ENCODE measurements at regions not wholly inside any gene's neighbourhood (a gene's known extent, or its start where the extent isn't known, plus 50 kb on each side); places are given as distances from the start of the nearest gene placed in this dataset.

DNA sequence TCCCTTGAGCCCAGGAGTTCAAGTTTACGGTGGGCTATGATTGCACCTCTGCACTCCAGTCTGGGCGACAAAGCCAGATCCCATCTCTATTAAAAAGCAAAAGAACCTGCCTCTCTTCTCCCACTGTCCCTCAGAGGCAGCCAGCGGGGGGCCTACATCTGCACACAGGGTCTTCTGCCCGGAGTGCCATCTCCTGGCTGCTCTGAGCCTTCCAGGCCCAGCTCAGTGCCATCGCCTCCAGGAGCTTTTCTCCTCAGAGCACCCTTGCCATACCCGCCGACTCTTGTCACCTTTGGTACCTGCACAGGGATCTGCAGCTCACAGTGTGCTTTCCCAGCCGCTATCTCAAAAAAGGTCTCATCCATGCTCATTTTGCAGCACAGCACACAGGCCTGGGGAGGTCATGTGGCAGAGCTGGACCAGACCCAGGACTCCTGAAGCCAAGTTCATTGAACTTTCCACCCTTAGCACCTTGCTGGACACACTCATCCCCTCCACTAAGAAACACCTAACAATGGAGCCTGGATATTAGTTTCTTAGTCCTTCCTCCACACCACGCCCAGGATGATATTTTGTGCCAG is 186.3 kb downstream of the HAUS1 start:
- Histone ChIP-seq H3K9ac (ENCODE audit: low read length) (no peak overlapping the region), H3K9me3 (ENCODE audit: control insufficient read depth, low read length) (no peaks in the 10 kb centered on the region), H3K4me3 (ENCODE audit: low read length) (no peak overlapping the region), H3K27me3 (ENCODE audit: control insufficient read depth, insufficient read depth, low read length) (no peaks in the 10 kb centered on the region), H3K4me1 (ENCODE audit: control insufficient read depth, insufficient read depth, low read length) (no peaks in the 10 kb centered on the region), H3K36me3 (ENCODE audit: control insufficient read depth, insufficient read depth, low read length) (no peaks in the 10 kb centered on the region)

DNA sequence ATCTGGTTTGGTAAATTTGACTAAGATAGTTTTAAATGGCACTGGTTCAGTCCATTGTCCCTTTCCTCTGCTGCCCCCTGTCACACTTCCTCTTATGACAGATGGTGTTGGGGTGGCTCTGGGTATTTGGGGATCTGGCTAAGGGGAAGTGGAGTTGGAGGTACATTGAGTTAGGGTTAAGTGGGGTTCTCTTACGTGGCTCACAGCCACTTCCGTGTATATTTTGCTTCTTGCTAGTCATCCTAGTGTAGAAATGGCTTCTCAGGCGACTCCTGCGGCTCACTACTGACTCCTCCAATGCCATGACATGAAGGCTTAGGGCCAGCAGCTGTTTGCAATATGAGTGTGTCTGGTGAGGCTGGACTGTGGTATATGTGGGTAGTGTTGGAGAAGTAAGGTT is 187.0 kb downstream of the HAUS1 start:
- Histone ChIP-seq H3K9ac (ENCODE audit: low read length) (no peak overlapping the region), H3K9me3 (ENCODE audit: control insufficient read depth, low read length) (no peaks in the 10 kb centered on the region), H3K4me1 (ENCODE audit: control insufficient read depth, insufficient read depth, low read length) (no peaks in the 10 kb centered on the region), H3K4me3 (ENCODE audit: low read length) (no peak overlapping the region), H3K27me3 (ENCODE audit: control insufficient read depth, insufficient read depth, low read length) (no peaks in the 10 kb centered on the region), H3K36me3 (ENCODE audit: control insufficient read depth, insufficient read depth, low read length) (no peaks in the 10 kb centered on the region)

GRCh38 chr18:46293742-46294181 is 189.6 kb downstream of the HAUS1 start:
- H3K9me3 ChIP-seq (ENCODE audit: control insufficient read depth, low read length) = no peaks in the 10 kb centered on the region
- no peaks in the 10 kb centered on the region for H3K4me1 ChIP-seq (ENCODE audit: control insufficient read depth, insufficient read depth, low read length)
- no peaks in the 10 kb centered on the region for H3K36me3 ChIP-seq (ENCODE audit: control insufficient read depth, insufficient read depth, low read length)
- H3K9ac ChIP-seq (ENCODE audit: low read length) = no peak overlapping the region
- H3K27me3 ChIP-seq (ENCODE audit: control insufficient read depth, insufficient read depth, low read length) = no peaks in the 10 kb centered on the region
- no peak overlapping the region for H3K4me3 ChIP-seq (ENCODE audit: low read length)

- H3K9me3 ChIP-seq (ENCODE audit: control insufficient read depth, low read length) = no peaks in the 10 kb centered on the region
- no peak overlapping the region for H3K4me3 ChIP-seq (ENCODE audit: low read length)
- H3K27me3 ChIP-seq (ENCODE audit: control insufficient read depth, insufficient read depth, low read length) = no peaks in the 10 kb centered on the region
- H3K36me3 ChIP-seq (ENCODE audit: control insufficient read depth, insufficient read depth, low read length) = no peaks in the 10 kb centered on the region
- H3K4me1 ChIP-seq (ENCODE audit: control insufficient read depth, insufficient read depth, low read length) = no peaks in the 10 kb centered on the region
- no peak overlapping the region for H3K9ac ChIP-seq (ENCODE audit: low read length)
Measured at GRCh38 chr18:46294318-46294717, 190.1 kb downstream of the HAUS1 start.

- no peak overlapping the region for H3K9ac ChIP-seq (ENCODE audit: low read length)
- H3K9me3 ChIP-seq (ENCODE audit: control insufficient read depth, low read length) = no peaks in the 10 kb centered on the region
- no peak overlapping the region for H3K4me3 ChIP-seq (ENCODE audit: low read length)
- H3K36me3 ChIP-seq (ENCODE audit: control insufficient read depth, insufficient read depth, low read length) = no peaks in the 10 kb centered on the region
- H3K27me3 ChIP-seq (ENCODE audit: control insufficient read depth, insufficient read depth, low read length) = no peaks in the 10 kb centered on the region
- no peaks in the 10 kb centered on the region for H3K4me1 ChIP-seq (ENCODE audit: control insufficient read depth, insufficient read depth, low read length)
Measured at GRCh38 chr18:46294751-46295150, 190.6 kb downstream of the HAUS1 start.

DNA sequence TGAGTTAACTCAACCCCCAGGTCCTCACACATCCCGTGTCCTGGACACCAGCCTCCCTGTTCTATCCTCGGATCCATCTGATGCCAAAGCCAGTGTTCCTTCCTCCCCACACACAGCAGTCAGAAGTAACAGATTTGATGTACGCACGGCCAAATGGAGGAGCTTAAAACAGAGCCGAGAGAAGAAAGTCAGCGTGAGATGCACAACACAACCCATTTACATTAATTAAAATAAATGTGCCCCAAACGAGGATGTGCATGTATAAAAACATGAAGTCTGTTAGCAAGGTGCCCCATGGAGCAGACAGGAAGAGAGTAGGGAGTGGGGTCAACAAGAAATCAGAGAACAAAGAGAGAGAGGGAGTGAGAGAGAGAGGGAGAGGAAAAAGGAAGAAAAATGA is 191.2 kb downstream of the HAUS1 start:
- H3K9ac ChIP-seq (ENCODE audit: low read length) = no peak overlapping the region
- no peaks in the 10 kb centered on the region for H3K36me3 ChIP-seq (ENCODE audit: control insufficient read depth, insufficient read depth, low read length)
- no peaks in the 10 kb centered on the region for H3K4me1 ChIP-seq (ENCODE audit: control insufficient read depth, insufficient read depth, low read length)
- H3K9me3 ChIP-seq (ENCODE audit: control insufficient read depth, low read length) = no peaks in the 10 kb centered on the region
- no peaks in the 10 kb centered on the region for H3K27me3 ChIP-seq (ENCODE audit: control insufficient read depth, insufficient read depth, low read length)
- H3K4me3 ChIP-seq (ENCODE audit: low read length) = no peak overlapping the region

DNA sequence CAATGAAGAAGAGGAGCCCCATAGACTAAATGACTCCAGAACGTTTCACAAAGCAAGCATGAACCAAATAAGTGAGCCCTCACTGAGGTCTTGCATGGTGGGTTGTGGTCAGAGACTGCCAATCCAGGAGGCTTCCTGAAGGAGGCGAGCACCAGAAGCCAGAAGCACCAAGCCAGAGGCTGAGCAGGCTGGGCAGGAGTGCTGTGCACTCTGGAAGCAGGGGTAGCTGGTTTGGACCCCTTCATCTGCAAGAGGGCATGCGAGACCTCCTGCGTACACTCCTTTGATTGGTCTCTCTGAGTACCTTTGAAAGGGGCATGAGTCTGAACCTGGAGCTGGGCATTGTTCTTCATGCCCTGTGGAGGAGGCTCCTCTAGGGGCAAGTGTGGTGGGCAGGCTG is 192.5 kb downstream of the HAUS1 start:
- no peaks in the 10 kb centered on the region for H3K27me3 ChIP-seq (ENCODE audit: control insufficient read depth, insufficient read depth, low read length)
- H3K4me3 ChIP-seq (ENCODE audit: low read length) = no peak overlapping the region
- no peaks in the 10 kb centered on the region for H3K36me3 ChIP-seq (ENCODE audit: control insufficient read depth, insufficient read depth, low read length)
- no peak overlapping the region for H3K9ac ChIP-seq (ENCODE audit: low read length)
- no peaks in the 10 kb centered on the region for H3K4me1 ChIP-seq (ENCODE audit: control insufficient read depth, insufficient read depth, low read length)
- no peaks in the 10 kb centered on the region for H3K9me3 ChIP-seq (ENCODE audit: control insufficient read depth, low read length)

DNA sequence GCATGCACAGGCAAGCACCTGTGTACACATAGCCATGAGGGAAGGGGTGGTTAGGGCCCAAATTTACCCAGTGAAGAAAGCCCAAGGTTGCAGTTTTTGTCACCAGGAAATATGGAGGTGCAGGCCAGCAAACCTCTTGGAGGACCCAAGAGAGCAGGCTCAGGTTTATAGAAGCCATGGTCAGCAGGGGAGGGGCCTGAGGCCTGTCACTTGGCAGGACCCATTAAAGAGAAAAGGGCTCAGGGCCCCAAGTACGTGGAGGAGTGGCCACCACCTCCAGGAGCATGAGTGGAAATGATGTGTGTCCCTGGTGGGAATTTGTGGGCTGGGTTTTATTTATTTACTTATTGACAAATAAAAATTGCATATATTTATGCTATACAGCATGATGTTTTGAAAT is 192.9 kb downstream of the HAUS1 start:
- Histone ChIP-seq H3K9me3 (ENCODE audit: control insufficient read depth, low read length) (no peaks in the 10 kb centered on the region), H3K36me3 (ENCODE audit: control insufficient read depth, insufficient read depth, low read length) (no peaks in the 10 kb centered on the region), H3K4me1 (ENCODE audit: control insufficient read depth, insufficient read depth, low read length) (no peaks in the 10 kb centered on the region), H3K27me3 (ENCODE audit: control insufficient read depth, insufficient read depth, low read length) (no peaks in the 10 kb centered on the region), H3K4me3 (ENCODE audit: low read length) (no peak overlapping the region), H3K9ac (ENCODE audit: low read length) (no peak overlapping the region)

- H3K9ac ChIP-seq (ENCODE audit: low read length) = no peak overlapping the region
- no peaks in the 10 kb centered on the region for H3K4me1 ChIP-seq (ENCODE audit: control insufficient read depth, insufficient read depth, low read length)
- no peaks in the 10 kb centered on the region for H3K27me3 ChIP-seq (ENCODE audit: control insufficient read depth, insufficient read depth, low read length)
- H3K4me3 ChIP-seq (ENCODE audit: low read length) = no peak overlapping the region
- H3K36me3 ChIP-seq (ENCODE audit: control insufficient read depth, insufficient read depth, low read length) = no peaks in the 10 kb centered on the region
- no peaks in the 10 kb centered on the region for H3K9me3 ChIP-seq (ENCODE audit: control insufficient read depth, low read length)
Measured at GRCh38 chr18:46297621-46298020, 193.4 kb downstream of the HAUS1 start.

GRCh38 chr18:46298511-46298910 is 194.3 kb downstream of the HAUS1 start:
- Histone ChIP-seq H3K36me3 (ENCODE audit: control insufficient read depth, insufficient read depth, low read length) (no peaks in the 10 kb centered on the region), H3K4me1 (ENCODE audit: control insufficient read depth, insufficient read depth, low read length) (no peaks in the 10 kb centered on the region), H3K27me3 (ENCODE audit: control insufficient read depth, insufficient read depth, low read length) (no peaks in the 10 kb centered on the region), H3K9me3 (ENCODE audit: control insufficient read depth, low read length) (no peaks in the 10 kb centered on the region), H3K4me3 (ENCODE audit: low read length) (no peak overlapping the region), H3K9ac (ENCODE audit: low read length) (no peak overlapping the region)

- Histone ChIP-seq H3K9me3 (ENCODE audit: control insufficient read depth, low read length) (no peaks in the 10 kb centered on the region), H3K4me3 (ENCODE audit: low read length) (no peak overlapping the region), H3K27me3 (ENCODE audit: control insufficient read depth, insufficient read depth, low read length) (no peaks in the 10 kb centered on the region), H3K36me3 (ENCODE audit: control insufficient read depth, insufficient read depth, low read length) (no peaks in the 10 kb centered on the region), H3K9ac (ENCODE audit: low read length) (no peak overlapping the region), H3K4me1 (ENCODE audit: control insufficient read depth, insufficient read depth, low read length) (no peaks in the 10 kb centered on the region)
Measured at GRCh38 chr18:46299465-46300008, 195.4 kb downstream of the HAUS1 start.

GRCh38 chr18:46301081-46301480 is 196.9 kb downstream of the HAUS1 start:
- Histone ChIP-seq H3K4me3 (ENCODE audit: low read length) (no peak overlapping the region), H3K9me3 (ENCODE audit: control insufficient read depth, low read length) (no peaks in the 10 kb centered on the region), H3K4me1 (ENCODE audit: control insufficient read depth, insufficient read depth, low read length) (no peaks in the 10 kb centered on the region), H3K36me3 (ENCODE audit: control insufficient read depth, insufficient read depth, low read length) (no peaks in the 10 kb centered on the region), H3K9ac (ENCODE audit: low read length) (no peak overlapping the region), H3K27me3 (ENCODE audit: control insufficient read depth, insufficient read depth, low read length) (no peaks in the 10 kb centered on the region)

GRCh38 chr18:46301571-46301970 is 197.4 kb downstream of the HAUS1 start:
- Histone ChIP-seq H3K9ac (ENCODE audit: low read length) (no peak overlapping the region), H3K27me3 (ENCODE audit: control insufficient read depth, insufficient read depth, low read length) (no peaks in the 10 kb centered on the region), H3K4me3 (ENCODE audit: low read length) (no peak overlapping the region), H3K36me3 (ENCODE audit: control insufficient read depth, insufficient read depth, low read length) (no peaks in the 10 kb centered on the region), H3K9me3 (ENCODE audit: control insufficient read depth, low read length) (no peaks in the 10 kb centered on the region), H3K4me1 (ENCODE audit: control insufficient read depth, insufficient read depth, low read length) (no peaks in the 10 kb centered on the region)
